ENCODE measurements at regions not wholly inside any gene's neighbourhood (a gene's known extent, or its start where the extent isn't known, plus 50 kb on each side); places are given as distances from the start of the nearest gene placed in this dataset.

GRCh38 chr11:134736251-134736947 lies 324.4 kb upstream of the B3GAT1 start:
- Histone ChIP-seq H3K4me1 (ENCODE audit: control insufficient read depth, insufficient read depth, low read length) (no peaks in the 10 kb centered on the region), H3K9me3 (ENCODE audit: control insufficient read depth, insufficient read depth, low read depth, low read length) (no peaks in the 10 kb centered on the region), H3K27ac (ENCODE audit: extremely low read depth, low read depth, low read length) (no peak overlapping the region), H3K4me3 (ENCODE audit: low read depth, low read length) (no peak overlapping the region), H3K36me3 (ENCODE audit: control insufficient read depth in 2 of 2, insufficient read depth in 1 of 2, low read length in 2 of 2) (no peaks in the 10 kb centered on the region)
- CTCF ChIA-PET = no interaction called here
- TF ChIP-seq ZNF341 (tag by site-specific recombination; IDR thresholded peaks at IDR 0.05; ENCODE audit: low read depth) = 0 out of 2 replicates have a peak, but pooled peaks have one; percentile 22
- TF ChIP-seq ZNF571 (tag by site-specific recombination; IDR thresholded peaks at IDR 0.05) = no peak
- TF ChIP-seq ZXDB (tag by site-specific recombination; IDR thresholded peaks at IDR 0.05) = no peak
- POLR2A ChIA-PET = no interaction called here

- H3K27ac ChIP-seq (ENCODE audit: extremely low read depth, low read depth, low read length) = no peak overlapping the region
- H3K9me3 ChIP-seq (ENCODE audit: control insufficient read depth, insufficient read depth, low read depth, low read length) = no peaks in the 10 kb centered on the region
- ChIA-PET POLR2A (no interaction called here), CTCF (interaction anchor here (1.3 kb wide), 1 partner anchor 9 kb away, joined by 3 read pairs; no protein-coding TSS in a partner anchor)
- TF ChIP-seq, protein P1, sequence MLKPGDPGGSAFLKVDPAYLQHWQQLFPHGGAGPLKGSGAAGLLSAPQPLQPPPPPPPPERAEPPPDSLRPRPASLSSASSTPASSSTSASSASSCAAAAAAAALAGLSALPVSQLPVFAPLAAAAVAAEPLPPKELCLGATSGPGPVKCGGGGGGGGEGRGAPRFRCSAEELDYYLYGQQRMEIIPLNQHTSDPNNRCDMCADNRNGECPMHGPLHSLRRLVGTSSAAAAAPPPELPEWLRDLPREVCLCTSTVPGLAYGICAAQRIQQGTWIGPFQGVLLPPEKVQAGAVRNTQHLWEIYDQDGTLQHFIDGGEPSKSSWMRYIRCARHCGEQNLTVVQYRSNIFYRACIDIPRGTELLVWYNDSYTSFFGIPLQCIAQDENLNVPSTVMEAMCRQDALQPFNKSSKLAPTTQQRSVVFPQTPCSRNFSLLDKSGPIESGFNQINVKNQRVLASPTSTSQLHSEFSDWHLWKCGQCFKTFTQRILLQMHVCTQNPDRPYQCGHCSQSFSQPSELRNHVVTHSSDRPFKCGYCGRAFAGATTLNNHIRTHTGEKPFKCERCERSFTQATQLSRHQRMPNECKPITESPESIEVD (tag by site-specific recombination; IDR thresholded peaks at IDR 0.05) = no peak
- TF ChIP-seq KLF16 (tag by site-specific recombination; IDR thresholded peaks at IDR 0.05) (no peak), ZFHX2 (tag by site-specific recombination; conservative IDR thresholded peaks at IDR 0.05) (no peak), SALL2 (tag by site-specific recombination; IDR thresholded peaks at IDR 0.05; ENCODE audit: borderline replicate concordance) (no peak), ZNF629 (tag by site-specific recombination; IDR thresholded peaks at IDR 0.05) (no peak), ZNF341 (tag by site-specific recombination; IDR thresholded peaks at IDR 0.05; ENCODE audit: low read depth) (no peak), ZFP69B (tag by site-specific recombination; IDR thresholded peaks at IDR 0.05) (no peak), ZNF501 (tag by site-specific recombination; IDR thresholded peaks at IDR 0.05) (no peak), TCF7L2 (IDR thresholded peaks at IDR 0.05; ENCODE audit: borderline replicate concordance, low read depth, low read length) (no peak), INSM2 (tag by site-specific recombination; IDR thresholded peaks at IDR 0.05) (no peak), ZNF623 (tag by site-specific recombination; IDR thresholded peaks at IDR 0.05) (no peak), ZBTB6 (tag by site-specific recombination; IDR thresholded peaks at IDR 0.05) (no peak), ZNF791 (tag by site-specific recombination; IDR thresholded peaks at IDR 0.05) (no peak)
- TF ChIP-seq, protein P2, sequence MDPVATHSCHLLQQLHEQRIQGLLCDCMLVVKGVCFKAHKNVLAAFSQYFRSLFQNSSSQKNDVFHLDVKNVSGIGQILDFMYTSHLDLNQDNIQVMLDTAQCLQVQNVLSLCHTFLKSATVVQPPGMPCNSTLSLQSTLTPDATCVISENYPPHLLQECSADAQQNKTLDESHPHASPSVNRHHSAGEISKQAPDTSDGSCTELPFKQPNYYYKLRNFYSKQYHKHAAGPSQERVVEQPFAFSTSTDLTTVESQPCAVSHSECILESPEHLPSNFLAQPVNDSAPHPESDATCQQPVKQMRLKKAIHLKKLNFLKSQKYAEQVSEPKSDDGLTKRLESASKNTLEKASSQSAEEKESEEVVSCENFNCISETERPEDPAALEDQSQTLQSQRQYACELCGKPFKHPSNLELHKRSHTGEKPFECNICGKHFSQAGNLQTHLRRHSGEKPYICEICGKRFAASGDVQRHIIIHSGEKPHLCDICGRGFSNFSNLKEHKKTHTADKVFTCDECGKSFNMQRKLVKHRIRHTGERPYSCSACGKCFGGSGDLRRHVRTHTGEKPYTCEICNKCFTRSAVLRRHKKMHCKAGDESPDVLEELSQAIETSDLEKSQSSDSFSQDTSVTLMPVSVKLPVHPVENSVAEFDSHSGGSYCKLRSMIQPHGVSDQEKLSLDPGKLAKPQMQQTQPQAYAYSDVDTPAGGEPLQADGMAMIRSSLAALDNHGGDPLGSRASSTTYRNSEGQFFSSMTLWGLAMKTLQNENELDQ (tag by site-specific recombination; IDR thresholded peaks at IDR 0.05; ENCODE audit: low read depth) = no peak
- no peaks in the 10 kb centered on the region for H3K36me3 ChIP-seq (ENCODE audit: control insufficient read depth in 2 of 2, insufficient read depth in 1 of 2, low read length in 2 of 2)
- no peak overlapping the region for H3K4me3 ChIP-seq (ENCODE audit: low read depth, low read length)
- no peaks in the 10 kb centered on the region for H3K4me1 ChIP-seq (ENCODE audit: control insufficient read depth, insufficient read depth, low read length)
These were observed 322.9 kb upstream of the B3GAT1 start for GRCh38 chr11:134734894-134735293.

All from HEK293 (cell line).